ENCODE measurements at regions not wholly inside any gene's neighbourhood (a gene's known extent, or its start where the extent isn't known, plus 50 kb on each side); places are given as distances from the start of the nearest gene placed in this dataset.

- no peak for TF ChIP-seq CTCF (IDR thresholded peaks at IDR 0.05)
- no peak for TF ChIP-seq EP300 (IDR thresholded peaks at IDR 0.05)
Observed at GRCh38 chr6:104123227-104123626, 736.5 kb downstream of the HACE1 start.
